ENCODE measurements at regions not wholly inside any gene's neighbourhood (a gene's known extent, or its start where the extent isn't known, plus 50 kb on each side); places are given as distances from the start of the nearest gene placed in this dataset.

DNA sequence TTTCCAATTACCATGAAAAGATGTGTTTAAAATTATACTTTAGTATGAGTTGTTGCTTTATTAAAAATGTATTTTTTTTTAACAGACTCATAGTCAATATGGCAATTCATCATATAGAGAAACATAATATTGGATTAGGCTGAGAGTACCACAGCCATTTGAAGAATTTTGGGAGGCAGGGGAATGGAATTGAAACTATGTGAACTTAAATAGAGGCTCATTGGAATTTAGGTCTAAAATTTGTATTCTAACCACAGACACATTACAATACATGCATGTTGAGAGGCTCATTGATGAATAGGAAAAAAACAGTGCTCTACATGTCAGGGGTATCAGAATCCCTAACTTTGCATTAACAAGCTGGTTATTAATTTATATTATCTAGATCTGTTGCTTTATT lies 269.6 kb downstream of the DKK2 start:
- no peak for DNase-seq

DNA sequence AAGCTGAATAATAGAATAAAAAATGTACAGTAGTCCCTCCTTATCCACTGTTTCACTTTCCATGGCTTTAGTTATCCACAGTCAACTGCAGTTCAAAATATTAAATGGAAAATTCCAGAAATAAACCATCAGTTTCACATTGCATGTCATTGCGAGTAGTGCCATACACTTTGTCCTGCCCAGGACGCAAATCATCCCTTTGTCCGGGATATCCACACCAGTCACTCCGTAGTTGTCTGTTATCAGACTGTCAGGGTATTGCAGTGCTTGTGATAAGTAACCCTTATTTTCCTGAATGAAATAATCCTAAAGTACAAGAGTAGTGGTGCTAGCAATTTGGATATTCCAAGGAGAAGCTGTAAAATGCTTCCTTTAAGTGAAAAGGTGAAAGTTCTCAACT lies 271.3 kb downstream of the DKK2 start:
- DNase-seq, result no peak

DNA sequence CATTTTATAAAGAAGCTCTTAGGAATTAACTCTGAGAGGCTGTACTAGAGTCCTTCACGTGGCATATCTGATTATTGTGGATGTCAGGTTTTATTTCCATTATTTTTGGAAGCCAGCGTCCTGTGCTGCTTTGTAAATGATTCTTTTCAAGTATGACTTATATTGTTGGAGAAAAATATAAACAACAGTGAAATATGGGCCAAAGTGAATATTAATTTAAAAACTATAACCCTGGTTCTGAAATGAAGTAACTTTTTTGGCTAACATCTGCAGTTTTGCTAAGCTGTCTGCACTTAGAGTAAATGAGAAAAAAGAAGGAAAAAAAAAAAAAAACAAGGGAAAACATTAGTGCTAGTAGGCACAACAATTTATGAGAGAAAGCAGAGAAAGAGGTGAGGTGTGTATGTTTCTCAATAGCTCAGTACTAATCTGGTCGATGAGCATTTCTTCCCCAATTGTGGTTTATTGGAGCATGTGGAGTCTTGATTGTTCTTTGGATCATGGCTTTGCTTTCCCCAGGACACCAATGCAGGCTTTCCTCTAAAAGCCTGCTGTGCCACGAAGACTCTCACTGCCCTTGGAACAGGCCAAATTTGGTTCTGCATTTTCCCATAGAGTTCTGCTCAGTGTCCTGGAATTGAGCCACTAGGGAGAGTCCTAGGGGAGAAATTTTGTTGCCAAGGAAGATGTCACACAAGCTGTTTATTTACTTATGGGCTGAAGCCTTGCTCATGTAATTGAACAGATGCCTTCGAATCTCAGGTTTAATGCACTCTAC lies 273.3 kb downstream of the DKK2 start:
- no peak for DNase-seq

DNA sequence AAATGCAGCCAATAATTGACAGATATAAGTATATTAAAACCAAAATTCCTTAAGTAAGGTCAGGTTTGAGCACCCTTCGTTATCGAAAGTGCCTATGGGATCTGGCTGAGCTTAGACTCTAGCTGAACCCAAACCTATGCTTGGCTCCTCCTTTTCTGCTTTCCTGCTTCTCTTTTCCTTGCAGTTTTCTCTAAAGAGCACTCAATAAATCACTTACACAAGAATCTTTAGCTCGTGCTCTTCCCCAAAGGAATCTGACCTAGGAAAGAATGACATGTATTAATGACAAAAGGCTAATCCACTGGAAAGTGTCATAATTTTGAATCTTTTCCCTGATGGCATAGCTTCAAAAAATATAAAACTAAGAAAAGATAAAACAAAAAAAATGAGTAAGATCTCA lies 282.7 kb downstream of the DKK2 start:
- DNase-seq, result no peak

DNA sequence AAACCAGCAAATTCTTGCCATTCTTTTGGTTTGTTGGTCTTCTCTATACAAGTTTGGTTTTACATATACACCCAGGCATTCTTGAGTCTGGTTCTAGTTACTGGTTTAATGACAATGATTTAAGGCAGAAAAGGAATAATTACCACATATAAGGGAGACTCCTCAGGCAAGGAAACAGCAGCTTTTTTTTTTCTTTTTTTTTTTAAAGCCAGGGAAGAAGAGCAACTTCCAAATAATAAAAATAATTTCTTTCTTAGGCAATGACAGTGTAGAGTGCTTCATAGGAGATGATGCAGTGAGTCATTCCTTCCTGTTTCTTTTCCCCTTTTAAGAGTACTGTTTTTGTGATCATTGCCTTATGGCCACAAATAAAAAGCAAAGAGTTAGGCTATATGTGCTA lies 289.7 kb downstream of the DKK2 start:
- DNase-seq, result no peak

DNA sequence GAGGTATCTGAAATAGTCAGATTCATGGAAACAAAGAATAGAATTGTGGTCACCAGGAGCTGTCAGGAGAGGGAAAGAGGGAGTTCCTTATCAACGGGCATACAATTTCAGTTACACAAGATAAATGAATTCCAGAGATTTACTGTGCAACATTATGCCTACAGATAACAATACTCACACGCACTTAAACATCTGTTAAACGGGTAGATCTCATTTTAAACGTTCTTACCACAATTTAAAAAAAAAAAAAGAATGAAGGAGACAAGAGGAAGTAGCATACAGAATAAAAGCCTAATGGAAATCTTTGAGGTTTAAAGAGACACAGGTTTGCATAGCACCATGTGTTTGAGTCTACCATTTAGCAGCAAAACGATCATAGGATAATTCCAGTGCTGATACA lies 298.0 kb downstream of the DKK2 start:
- DNase-seq, result no peak

DNA sequence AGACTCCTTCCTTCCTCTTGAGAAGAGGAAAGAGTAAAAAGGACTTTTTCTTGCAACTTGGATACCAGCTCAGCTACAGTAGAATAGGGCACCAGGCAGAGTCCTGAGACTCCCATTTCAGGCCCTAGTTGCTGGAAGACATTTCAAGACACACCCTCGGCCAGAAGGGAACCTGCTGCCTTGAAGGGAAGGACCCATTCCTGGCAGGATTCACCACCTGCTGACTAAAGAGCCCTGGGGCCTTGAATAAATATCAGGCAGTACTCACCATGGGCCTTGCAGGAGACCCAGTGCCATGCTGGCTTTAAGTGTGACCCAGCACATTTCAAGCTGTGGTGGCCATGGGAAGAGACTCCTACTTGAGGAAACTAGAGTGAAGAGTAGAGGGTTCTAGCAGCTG lies 317.6 kb downstream of the DKK2 start:
- no peak for DNase-seq

DNA sequence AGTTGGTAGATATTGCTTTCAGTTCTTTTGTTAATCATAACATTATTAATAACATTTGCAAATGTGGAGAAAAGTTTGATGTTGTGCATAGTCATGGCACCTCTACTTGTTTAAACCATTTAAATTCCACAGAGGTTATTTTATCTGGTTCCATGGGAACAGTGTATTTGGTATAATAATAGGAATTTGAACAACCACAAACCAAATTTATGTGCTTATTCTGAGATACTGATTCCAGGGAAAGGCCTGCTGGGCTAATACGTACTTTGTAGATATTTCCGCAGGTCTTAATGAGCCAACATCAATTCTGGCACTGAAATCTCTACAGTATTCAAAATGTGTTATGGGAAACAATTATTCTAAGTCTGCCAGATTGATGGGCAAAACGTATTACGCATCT lies 319.0 kb downstream of the DKK2 start:
- no peak for DNase-seq

DNA sequence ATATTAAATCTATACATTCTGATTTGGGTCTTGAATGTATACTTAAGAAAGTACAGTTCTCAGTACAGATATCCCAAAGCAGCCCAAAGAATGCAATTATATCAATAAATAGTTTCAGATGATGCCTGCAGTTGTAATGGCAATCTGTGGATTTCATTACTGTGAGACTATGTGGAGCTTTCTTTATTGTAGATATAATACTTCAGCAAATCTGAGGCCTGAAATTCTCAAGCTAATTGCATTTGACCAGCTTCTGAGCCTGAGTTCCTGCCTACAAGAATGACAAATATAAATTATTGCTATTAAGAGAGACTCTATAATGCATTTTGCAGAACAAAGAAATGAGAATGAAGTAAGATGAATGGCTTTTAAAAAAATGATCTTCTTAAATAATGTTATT lies 320.3 kb downstream of the DKK2 start:
- no peak for DNase-seq

DNA sequence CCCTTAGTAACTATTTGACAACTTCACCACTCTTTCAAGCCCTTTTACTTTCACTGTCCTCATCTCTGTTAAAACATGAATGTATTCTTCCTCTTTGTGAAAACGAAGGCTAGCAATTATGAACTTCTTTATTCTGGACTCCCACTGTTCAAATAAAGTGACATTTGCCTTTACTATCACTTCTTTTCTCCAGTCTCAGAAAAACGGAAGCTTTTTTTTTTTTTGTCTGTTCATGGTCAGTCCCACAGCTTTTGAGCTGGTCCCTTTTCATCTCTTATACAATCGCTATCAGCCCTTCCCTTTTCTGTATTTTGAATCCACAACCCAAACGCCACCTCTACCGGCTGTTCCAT lies 327.7 kb downstream of the DKK2 start:
- no peak for DNase-seq

DNA sequence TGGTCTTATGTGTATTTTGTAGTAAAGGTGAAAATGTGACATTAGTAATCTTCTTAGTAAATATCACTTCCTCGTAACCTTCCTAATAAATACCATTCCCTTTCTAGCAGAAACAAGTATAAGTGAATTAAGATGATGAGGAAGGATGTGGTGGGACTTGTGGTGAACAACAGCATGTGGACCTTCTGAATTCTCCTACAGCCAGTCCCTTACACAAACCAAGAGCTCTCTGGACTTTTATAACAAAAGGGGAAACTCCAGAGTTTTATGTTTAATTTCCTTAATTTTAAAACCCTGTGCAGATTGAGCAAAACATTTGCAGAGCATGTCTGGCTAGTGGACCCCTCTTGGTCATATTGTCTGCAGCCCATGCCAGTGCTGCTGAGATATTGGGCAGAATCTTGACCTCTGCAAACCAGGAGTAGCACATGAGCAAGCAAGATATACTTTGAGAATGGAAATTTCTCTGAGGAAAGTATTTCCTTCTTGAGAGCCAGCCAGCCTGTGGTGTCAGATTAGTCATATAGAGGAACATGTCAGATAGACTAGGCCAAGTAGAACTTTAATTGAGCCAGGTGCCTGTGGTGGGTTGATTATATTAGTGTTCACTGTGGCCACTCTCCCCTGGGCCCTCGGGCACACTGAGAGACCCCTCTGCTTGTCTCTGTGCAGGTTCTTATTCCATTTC lies 328.2 kb downstream of the DKK2 start:
- no peak for DNase-seq

DNA sequence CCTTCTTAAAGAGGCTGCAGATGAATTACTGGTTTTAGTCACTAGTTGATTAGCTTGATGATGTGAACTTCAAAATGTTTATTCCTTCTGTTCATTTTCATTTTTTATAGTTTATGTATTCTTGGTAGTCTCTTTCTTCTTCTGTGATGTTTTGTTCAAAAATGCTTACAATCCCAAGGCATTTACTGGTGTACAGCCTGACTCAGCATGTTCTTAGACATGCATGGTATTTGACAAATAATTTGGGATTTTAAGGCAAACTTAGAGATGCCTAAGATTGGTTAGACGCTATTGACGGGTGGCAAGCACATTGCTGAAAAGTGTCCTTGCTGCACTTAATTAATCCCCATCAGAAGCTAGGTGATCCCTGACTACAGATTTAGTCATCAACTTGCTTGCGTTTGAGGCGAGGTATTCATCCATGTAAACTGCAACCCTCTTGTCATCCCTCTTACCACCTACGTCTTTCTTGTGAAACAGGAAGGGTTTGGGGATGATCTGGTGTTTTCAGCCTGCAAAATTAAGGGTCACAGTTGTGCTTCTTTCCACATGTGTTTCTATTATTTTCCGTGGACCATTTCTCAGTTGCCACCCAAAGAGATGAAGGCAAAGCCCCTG lies 331.8 kb downstream of the DKK2 start:
- DNase-seq, result no peak

DNA sequence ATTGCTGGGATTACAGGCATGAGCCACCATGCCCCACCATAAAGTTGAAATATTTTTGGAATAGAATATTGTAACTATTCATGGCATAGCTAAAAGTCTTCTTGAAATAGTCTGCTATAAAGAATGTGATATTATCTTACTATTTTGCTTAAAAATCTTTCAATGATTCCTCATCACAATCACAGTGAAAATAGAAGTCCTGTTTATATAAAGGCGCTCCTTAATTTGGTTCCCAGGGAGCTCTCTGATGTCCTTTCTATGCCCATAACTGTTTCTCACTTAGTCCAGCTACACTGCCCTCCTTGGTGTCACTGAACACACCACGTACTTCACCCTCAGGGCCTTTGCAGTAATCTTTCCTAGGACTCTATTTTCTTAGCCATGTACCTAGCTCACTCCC lies 331.7 kb upstream of the GIMD1 start:
- no peak for DNase-seq

DNA sequence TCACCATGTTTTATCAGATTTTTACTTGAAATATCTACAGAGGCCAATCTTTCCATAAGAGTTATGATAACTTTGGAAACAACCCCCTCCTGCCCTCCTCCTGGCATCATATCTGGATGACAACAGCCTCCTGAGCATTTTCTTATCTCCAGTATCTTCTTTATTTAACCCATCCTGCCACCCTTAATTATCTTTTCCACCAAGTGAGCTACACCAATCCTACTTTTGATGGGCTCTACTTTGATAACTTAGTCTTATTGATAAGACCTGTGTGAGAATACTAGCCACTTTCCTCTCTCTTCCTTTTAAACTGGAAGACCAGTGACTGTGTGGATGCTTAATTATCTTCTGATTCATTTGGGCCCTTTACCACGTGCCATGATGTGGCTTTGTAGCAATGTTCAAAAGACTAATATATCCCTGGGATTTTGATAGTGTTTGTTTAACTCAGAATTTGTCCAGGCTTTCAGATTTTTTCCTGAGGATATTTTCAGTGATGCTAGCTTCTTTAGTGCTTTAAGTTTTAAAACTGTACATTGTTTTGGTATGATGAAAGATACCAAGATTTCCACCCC lies 330.1 kb upstream of the GIMD1 start:
- DNase-seq, result no peak

DNA sequence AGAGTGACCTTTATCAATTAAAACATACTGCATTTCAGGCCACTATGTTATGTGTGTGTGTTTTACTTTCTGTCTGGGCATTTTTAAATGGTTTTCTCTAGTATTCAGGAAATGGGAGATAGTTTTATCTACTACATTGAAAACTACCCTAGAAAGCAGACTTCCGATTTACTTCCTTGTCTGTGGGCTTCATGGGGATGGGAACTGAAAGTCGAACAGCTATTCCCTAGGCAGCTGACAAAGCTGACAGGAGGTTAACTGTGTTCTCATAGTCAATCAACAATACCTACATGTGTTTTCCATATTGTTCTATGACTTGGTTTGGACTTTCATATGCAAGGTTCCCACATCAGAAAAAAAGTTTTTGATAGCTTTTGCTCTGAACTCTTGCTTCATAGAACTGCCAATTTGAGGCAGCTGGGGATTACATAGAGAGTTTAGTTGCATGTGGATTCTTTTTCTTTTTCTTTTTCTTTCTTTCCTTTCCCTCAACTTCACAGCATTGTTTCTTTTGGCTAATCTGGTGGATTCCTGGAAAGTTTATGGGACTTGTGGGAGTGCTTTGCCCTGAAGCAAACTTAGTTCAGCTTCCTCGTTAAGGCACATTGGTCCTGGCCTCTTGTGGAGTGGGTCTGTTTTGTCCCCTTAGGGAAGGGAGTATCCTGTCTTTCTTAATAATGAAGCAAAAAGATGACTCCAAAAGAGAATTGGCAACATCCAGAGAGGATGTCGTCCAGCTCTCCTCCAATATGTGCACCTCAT lies 327.1 kb upstream of the GIMD1 start:
- DNase-seq, result no peak

DNA sequence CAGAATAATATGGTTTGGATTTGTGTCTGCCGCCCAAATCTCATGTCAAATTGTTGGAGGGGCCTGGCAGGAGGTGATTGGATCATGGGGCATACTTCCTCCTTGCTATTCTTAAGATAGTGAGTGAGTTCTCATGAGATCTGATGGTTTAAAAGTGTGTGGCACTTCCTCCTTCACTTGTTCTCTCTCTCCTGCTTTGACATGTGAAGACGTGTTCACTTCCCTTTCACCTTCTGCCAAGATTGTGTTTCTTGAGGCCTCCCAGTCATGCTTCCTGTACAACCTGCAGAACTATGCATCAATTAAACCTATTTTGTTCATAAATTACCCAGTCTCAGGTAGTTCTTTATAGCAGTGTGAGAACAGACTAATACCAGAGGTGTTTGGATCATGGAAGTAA lies 325.7 kb upstream of the GIMD1 start:
- no peak for DNase-seq

DNA sequence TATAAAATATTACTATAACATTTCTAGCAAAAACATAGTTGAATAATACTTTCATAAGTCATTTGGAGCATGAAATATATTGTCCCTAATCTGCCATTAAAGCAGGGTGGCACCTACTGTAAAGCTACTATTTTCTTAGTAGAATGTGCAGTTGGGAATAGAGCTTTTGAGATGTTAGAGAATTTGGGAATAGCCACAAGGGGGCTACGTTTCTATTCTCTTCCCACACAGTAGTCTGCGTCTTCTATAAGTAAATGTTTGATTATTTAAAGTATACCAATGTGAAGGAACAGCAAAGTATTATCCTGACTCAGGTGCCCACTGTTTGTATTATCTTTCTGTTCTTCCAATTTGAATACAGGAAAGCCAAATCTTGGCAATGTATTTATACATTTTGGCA lies 323.2 kb upstream of the GIMD1 start:
- DNase-seq, result no peak

DNA sequence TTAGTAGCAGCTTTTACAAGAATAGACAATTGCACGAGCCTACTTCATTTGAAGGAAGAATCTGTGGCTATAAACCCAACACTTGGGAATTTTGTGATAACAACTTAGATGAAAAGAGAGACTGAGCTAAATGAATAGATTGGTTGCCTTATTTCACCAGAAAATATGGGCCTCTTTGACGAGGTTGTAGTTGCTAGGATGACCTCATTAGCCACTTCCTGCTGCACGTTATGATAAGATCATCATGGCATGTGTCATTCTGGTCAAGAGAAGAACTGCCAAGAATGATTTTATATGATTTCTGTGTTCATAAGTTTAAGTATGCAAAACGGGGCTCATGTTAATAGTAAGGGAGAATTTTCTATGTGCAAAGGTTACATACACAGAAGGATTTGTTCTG lies 321.9 kb upstream of the GIMD1 start:
- DNase-seq, result no peak

DNA sequence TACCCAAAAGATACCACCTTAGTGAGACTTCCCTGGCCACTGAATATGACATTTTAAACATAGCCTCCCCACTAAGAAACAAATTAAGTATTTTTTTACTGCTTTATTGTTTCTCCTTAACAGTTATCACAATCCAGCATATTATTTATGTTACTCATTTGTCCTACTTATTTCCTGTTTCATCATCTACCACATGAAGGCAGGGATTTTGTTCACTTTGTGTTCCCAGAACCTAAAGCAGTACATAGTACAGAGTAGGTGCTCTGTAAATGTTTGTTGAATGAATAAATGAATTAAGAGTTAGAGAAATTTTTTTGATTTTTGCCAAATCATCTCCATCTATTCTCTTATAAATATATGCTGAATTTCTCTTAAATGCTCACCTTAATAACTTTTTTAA lies 318.4 kb upstream of the GIMD1 start:
- no peak for DNase-seq

DNA sequence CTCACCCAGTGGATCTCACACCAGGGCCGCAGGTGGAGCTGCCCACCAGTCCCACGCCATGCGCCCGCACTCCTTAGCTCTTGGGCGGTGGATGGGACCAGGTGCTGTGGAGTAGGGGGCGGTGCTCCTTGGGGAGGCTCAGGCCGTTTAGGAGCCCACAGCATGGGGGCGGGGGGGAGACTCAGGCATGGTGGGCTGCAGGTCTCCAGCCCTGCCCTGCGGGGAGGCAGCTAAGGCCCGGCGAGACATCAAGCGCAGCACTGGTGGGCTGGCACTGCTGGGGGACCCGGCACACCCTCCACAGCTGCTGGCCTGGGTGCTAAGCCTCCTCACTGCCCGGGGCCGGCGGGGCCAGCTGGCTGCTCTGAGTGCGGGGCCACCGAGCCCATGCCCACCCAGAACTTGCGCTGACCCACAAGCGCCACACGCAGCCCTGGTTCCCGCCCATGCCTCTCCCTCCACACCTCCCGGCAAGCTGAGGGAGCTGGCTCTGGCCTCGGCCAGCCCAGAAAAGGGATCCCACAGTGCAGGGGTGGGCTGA lies 312.9 kb upstream of the GIMD1 start:
- no peak for DNase-seq

DNA sequence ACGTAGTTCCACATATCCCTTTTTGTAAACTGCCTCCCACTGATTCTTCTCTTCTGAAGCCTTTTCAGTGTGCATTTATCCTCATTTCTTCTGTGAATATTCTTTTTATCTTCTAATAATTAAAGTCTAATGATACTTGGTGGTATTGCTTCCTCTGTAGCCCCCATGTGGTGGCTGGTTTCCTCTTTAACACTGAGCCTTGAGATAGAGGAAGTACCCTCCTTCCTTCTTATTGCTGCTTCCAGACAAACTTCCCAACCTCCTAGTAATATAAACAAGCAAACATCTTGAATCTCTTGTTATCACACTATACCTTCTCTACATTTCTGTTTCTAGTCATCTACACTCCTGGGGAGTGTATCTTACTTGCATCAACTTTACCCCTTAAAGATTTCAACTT lies 310.5 kb upstream of the GIMD1 start:
- DNase-seq, result no peak

DNA sequence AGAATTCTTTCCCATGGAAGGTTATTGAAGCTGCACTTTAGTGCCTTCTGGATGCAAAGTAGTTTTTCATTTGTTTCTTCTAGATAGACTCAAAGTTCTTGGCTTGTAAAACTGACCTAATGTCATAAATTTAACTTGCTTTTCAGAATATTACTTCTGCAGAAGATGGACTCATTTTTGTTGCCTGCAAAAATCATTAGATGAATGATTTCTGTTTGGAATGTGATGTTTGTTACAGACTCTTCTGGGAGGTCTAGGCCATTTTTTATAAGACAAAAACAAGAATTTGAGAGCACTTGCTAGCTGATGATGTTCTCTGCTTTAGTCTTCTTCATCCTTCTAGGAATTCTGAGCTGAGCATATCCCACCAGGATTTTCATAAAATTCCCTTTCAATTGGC lies 308.6 kb upstream of the GIMD1 start:
- DNase-seq, result no peak
